PC-3 (cell line): ENCODE measurements at regions not wholly inside any gene's neighbourhood (a gene's known extent, or its start where the extent isn't known, plus 50 kb on each side); places are given as distances from the start of the nearest gene placed in this dataset.

Experiments
- ATAC-seq: fragments of 200-7000 bp; cut with Tn5 transposase; 2 replicates; pipeline ENCODE4 v1.9.1; 2020; ENCODE audit warnings: mild to moderate bottlenecking, moderate library complexity
- BruUV-seq: library from RNA; stranded (reverse); fragments of 400-500 nt; replicated peaks from 2 replicates; lab custom pipeline; 2021; lab: Mats Ljungman, UMichigan
- CTCF ChIA-PET: fragments of 300-600 bp; sonication (Branson Sonifier 250); formaldehyde crosslinking; loops from one replicate; lab custom pipeline; 2022; ENCODE audit warnings: antibody characterized with exemption; lab: Charles Lee
- POLR2A ChIA-PET: fragments of 300-600 bp; sonication (Branson Sonifier 250); formaldehyde crosslinking; loops from one replicate; lab custom pipeline; 2022; ENCODE audit warnings: antibody characterized with exemption; ENCODE audit not compliant: unreplicated experiment; lab: Charles Lee
- DNase-seq: peaks from one replicate; pipeline ENCODE4 v3.0.0-alpha.2; 2015
- H2AFZ ChIP-seq: fragments of 300-600 bp; sonication (generic); 2 replicates; pipeline ENCODE4 v1.6.0; 2016; ENCODE audit warnings: antibody characterized with exemption, low read length
- H3F3A ChIP-seq: fragments of 300-600 bp; sonication (generic); one replicate; pipeline ENCODE4 v1.6.0; 2017; ENCODE audit warnings: antibody characterized with exemption, low read length, control low read depth, mild to moderate bottlenecking; ENCODE audit not compliant: unreplicated experiment
- H3K27ac ChIP-seq: fragments of 300-600 bp; sonication (generic); 2 replicates; pipeline ENCODE4 v1.5.1; 2016; ENCODE audit warnings: mild to moderate bottlenecking, low read length
- H3K27me3 ChIP-seq: fragments of 300-600 bp; sonication (generic); 2 replicates; pipeline ENCODE4 v1.6.1; 2016; ENCODE audit warnings: low read length, mixed read lengths
- H3K36me3 ChIP-seq: fragments of 300-600 bp; sonication (generic); 2 replicates; pipeline ENCODE4 v1.6.1; 2016; ENCODE audit warnings: low read depth, mixed run types, low read length, mixed read lengths
- H3K4me1 ChIP-seq: fragments of 300-600 bp; sonication (generic); 2 replicates; pipeline ENCODE4 v1.5.1; 2016; ENCODE audit warnings: low read length; ENCODE audit not compliant: insufficient read depth
- H3K4me2 ChIP-seq: fragments of 300-600 bp; sonication (generic); 2 replicates; pipeline ENCODE4 v1.6.0; 2016; ENCODE audit warnings: low read length
- H3K4me3 ChIP-seq: fragments of 300-600 bp; sonication (generic); 2 replicates; pipeline ENCODE4 v1.5.1; 2016; ENCODE audit warnings: mild to moderate bottlenecking, low read length, mixed read lengths
- H3K79me2 ChIP-seq: fragments of 300-600 bp; sonication (generic); 2 replicates; pipeline ENCODE4 v1.6.1; 2017; ENCODE audit warnings: low read length, mixed read lengths
- H3K9ac ChIP-seq: fragments of 300-600 bp; sonication (generic); 2 replicates; pipeline ENCODE4 v1.6.0; 2016; ENCODE audit warnings: mild to moderate bottlenecking, low read length
- H3K9me2 ChIP-seq: fragments of 300-600 bp; sonication (generic); replicated peaks from 2 replicates; pipeline ENCODE4 v1.6.1; 2016; ENCODE audit warnings: mixed run types, low read length, mixed read lengths
- H3K9me3 ChIP-seq: fragments of 300-600 bp; sonication (generic); 2 replicates; pipeline ENCODE4 v1.6.1; 2016; ENCODE audit warnings: low read length, mixed read lengths
- H4K20me1 ChIP-seq: fragments of 300-600 bp; sonication (generic); 2 replicates; pipeline ENCODE4 v1.6.1; 2016; ENCODE audit warnings: low read length, mixed read lengths
- CTCF ChIP-seq: fragments of 300-600 bp; sonication (generic); conservative IDR thresholded peaks from 2 replicates; pipeline ENCODE4 v1.5.1; 2017; ENCODE audit warnings: antibody characterized with exemption, low read depth, mild to moderate bottlenecking, low read length
- EZH2 ChIP-seq: fragments of 300-600 bp; sonication (generic); IDR thresholded peaks from one replicate; pipeline ENCODE4 v1.6.1; 2017; ENCODE audit warnings: antibody characterized with exemption, mild to moderate bottlenecking, low read length; ENCODE audit not compliant: unreplicated experiment
- EZH2phosphoT487 ChIP-seq: fragments of 300-600 bp; sonication (generic); IDR thresholded peaks from 2 replicates; pipeline ENCODE4 v1.6.1; 2018; ENCODE audit warnings: mild to moderate bottlenecking, antibody characterized with exemption, low read length, borderline replicate concordance
- intact Hi-C: fragments of 100-400 bp; cut with micrococcal nuclease; formaldehyde crosslinking; loops from 2 replicates; pipeline ENCODE4 v1.9.0; 2023

- Histone ChIP-seq H3K27me3 (peaks cover 24% of the 10 kb centered on the region), H3K79me2 (no peaks in the 10 kb centered on the region), H3K9me3 (no peaks in the 10 kb centered on the region), H3K4me1 (no peaks in the 10 kb centered on the region), H4K20me1 (no peaks in the 10 kb centered on the region), H2AFZ (no peak overlapping the region), H3K36me3 (no peaks in the 10 kb centered on the region), H3F3A (no peaks in the 10 kb centered on the region), H3K9me2 (no peaks in the 10 kb centered on the region), H3K4me2 (no peak overlapping the region), H3K27ac (no peak overlapping the region), H3K9ac (no peak overlapping the region), H3K4me3 (no peak overlapping the region)
- ATAC-seq (no peak), DNase-seq (no peak)
- intact Hi-C loops: no loop called here
- no TSS peak for BruUV-seq
- no peak for TF ChIP-seq CTCF
- no peak for TF ChIP-seq EZH2phosphoT487
- no peak for TF ChIP-seq EZH2
- POLR2A ChIA-PET: no interaction called here
- CTCF ChIA-PET: no interaction called here
Observed at GRCh38 chr13:79171141-79172061, 234.7 kb downstream of the RBM26 start.

GRCh38 chr13:79160818-79161217, 245.2 kb downstream of the RBM26 start:
- ChIA-PET POLR2A (no interaction called here), CTCF (no interaction called here)
- H3K79me2 ChIP-seq: no peaks in the 10 kb centered on the region
- no peak for DNase-seq
- H3K9me3 ChIP-seq: no peaks in the 10 kb centered on the region
- H3K27ac ChIP-seq: no peak overlapping the region
- H3K9me2 ChIP-seq: no peaks in the 10 kb centered on the region
- TF ChIP-seq CTCF: no peak
- no peak for TF ChIP-seq EZH2phosphoT487
- no peak for TF ChIP-seq EZH2
- no peaks in the 10 kb centered on the region for H3K4me1 ChIP-seq
- no peak overlapping the region for H3K9ac ChIP-seq
- H3K27me3 ChIP-seq: no peaks in the 10 kb centered on the region
- H3F3A ChIP-seq: no peaks in the 10 kb centered on the region
- H3K36me3 ChIP-seq: no peaks in the 10 kb centered on the region
- no peak for ATAC-seq
- no peaks in the 10 kb centered on the region for H4K20me1 ChIP-seq
- intact Hi-C loops: no loop called here
- H3K4me2 ChIP-seq: no peak overlapping the region
- H3K4me3 ChIP-seq: no peak overlapping the region
- H2AFZ ChIP-seq: no peak overlapping the region
- no TSS peak for BruUV-seq

- peaks cover 24% of the 10 kb centered on the region for H3K27me3 ChIP-seq
- CTCF ChIA-PET: no interaction called here
- no peak overlapping the region for H3K9ac ChIP-seq
- TF ChIP-seq CTCF (no peak), EZH2phosphoT487 (no peak)
- H3F3A ChIP-seq: no peaks in the 10 kb centered on the region
- H3K9me2 ChIP-seq: no peaks in the 10 kb centered on the region
- H4K20me1 ChIP-seq: no peaks in the 10 kb centered on the region
- no peak overlapping the region for H3K4me3 ChIP-seq
- intact Hi-C loops: no loop called here
- POLR2A ChIA-PET: no interaction called here
- H3K79me2 ChIP-seq: no peaks in the 10 kb centered on the region
- no peak overlapping the region for H2AFZ ChIP-seq
- no TSS peak for BruUV-seq
- ATAC-seq (no peak), DNase-seq (no peak)
- no peaks in the 10 kb centered on the region for H3K4me1 ChIP-seq
- no peak overlapping the region for H3K4me2 ChIP-seq
- H3K27ac ChIP-seq: no peak overlapping the region
- no peaks in the 10 kb centered on the region for H3K36me3 ChIP-seq
- H3K9me3 ChIP-seq: no peaks in the 10 kb centered on the region
Observed at GRCh38 chr13:79155883-79156282, 250.2 kb downstream of the RBM26 start.
